Iris pigment epithelial cell (primary cell): ENCODE measurements at regions not wholly inside any gene's neighbourhood (a gene's known extent, or its start where the extent isn't known, plus 50 kb on each side); places are given as distances from the start of the nearest gene placed in this dataset.
A peak's percentile ranks its signal among the peaks of the same experiment; 100 is the strongest.
"Not testable (repeated sequence)": the region's sequence is repeated elsewhere in the genome, so short reads cannot be mapped to it uniquely, and the experiment has no call there.

Source experiments
- DNase-seq: peaks from one replicate; pipeline ENCODE4 v3.0.0-alpha.2; 2011; ENCODE audit warnings: low read depth

DNA sequence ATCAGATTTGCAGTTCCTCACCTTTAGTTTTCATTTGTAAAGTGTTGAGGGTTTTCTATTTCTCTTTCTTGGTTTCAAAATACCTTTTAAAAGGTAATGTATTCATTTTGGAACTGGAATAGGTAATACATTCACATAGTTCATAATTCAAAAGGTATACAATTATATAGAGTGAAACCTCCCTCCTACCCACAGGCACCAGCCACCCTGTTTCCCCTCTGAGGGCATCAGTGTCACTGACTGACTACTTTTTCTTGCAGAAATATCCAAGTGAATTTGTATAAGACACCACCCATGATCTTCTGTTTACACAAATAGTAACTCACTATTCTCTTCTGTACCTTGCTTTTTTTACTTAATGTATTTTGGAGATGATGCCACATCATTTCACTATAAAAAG, 139.6 kb upstream of the EGLN3 start:
- DNase-seq, result no peak

DNA sequence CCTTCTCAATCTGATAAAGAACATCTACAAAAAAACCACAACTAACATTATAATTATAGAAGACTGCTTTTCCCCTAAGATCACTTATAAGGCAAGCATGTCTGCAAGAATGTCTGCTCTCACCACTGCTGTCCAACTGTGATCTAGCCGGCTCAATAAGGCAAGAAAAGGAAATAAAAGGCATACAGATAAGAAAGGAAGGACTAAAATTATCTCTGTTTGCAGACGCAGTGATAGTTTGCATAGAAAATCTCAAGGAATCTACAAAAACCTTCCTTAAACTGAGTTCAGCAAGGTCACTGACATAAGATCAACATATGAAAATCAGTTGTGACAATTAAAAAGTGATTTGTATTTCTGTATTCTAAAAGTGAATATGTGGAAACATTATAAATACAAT, 138.0 kb upstream of the EGLN3 start:
- no peak for DNase-seq

DNA sequence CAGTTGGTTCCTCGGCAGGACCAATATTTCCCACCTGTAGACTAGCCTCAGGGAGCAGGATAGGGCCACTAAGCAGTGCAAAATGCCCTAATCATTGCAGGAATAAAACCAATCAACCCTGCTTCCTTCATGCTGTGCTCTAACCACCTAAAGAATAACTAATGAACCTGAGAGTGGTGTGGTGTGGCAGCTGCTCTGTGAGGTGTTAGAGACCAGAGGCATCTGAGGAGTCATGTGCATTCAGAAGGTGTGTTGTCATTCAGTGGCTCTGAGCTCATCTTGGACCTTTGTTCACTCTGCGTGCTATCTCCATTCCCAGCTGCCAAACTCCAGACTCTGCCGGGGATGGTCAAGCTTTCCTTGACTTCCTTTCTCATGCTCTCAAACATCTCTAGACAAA, 136.7 kb upstream of the EGLN3 start:
- no peak for DNase-seq

DNA sequence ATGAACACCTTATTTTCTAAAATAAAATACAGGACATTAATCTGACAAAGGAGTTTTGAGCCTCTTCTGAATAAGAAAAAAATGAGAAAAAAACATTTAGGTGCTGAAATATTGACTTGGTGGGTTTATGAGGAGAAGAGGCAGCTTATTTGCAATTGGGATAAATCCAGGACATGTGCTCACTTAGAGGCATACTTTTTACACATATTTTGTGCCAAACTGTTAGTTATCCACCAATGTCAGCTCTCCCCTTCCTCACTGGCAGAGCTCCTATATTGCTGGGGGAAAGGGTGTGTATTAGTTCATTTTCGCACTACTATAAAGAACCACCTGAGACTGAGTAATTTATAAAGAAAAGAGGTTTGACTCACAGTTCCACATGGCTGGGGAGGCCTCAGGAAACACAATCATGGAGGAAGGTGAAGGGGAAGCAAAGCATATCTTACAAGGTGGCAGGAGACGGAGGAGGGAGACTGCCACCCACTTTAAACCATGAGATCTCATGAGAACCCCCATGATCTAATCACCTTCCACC, 135.4 kb upstream of the EGLN3 start:
- no peak for DNase-seq

DNA sequence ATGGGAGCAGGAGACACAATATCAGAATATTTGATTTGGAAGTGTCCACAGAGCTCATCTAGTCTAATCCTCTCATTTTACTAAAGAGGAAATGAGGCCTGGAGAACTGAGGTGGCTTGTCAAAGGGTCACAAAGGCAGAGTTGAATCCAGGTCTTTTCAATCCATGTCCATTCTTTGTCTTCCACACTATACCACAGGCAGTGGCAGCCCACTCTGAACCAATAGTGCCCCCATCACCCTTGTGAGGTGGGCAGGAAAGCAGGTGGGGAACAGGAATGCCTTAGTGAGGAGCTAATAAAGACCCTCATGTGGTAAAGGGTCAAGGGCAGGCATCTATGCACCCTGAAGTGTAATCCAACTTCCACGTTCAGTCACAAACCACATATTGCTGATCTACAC, 134.8 kb upstream of the EGLN3 start:
- no peak for DNase-seq

DNA sequence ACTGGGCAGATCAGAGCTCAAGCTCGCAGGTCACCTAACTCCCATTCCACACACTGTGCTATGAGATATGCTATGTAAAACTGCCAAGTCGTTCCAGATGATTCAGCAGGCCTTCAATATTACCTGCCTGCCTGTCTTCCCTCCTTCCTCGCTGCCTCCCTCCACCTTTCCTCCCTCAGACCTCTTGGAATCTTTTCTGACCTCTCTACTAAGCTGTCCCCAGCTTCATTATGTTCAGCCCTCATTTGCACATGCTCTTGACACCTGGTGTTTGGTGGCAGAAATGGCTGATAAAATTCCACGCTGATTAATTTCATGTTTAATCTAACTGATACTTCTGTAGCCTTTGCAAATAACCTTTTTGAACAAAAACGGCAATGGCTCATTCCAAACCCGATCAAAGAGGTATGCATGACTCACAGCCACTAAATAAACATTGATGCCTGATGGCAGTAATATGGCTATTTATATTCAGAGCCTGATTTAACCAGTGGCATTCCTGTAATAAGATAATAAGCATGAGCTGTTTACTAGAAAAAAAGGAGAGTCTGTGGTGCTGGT, 130.8 kb upstream of the EGLN3 start:
- peak; percentile 72 for DNase-seq

DNA sequence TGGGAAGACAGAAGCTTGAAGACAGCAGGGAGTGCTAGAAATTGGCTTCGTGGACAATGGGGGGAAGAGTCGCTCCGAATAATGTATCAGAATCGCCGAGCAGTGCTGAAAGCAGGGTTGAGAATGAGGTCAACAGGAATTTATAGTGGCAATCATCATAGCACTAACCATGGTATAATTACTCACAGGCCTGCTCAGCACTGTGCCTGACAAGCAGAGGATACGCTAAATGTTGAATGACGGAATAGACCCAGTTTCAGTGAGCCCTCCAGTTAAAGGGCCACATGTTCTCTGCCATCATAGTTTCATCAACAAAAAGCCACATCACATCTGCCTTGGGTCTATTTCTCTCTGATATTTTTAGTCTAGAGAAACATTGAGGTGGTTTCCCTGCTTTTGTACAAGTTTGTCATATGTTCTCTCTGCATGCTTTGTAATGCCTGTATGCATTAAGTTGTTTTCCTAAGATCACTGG, 130.3 kb upstream of the EGLN3 start:
- DNase-seq, result peak; percentile 43

DNA sequence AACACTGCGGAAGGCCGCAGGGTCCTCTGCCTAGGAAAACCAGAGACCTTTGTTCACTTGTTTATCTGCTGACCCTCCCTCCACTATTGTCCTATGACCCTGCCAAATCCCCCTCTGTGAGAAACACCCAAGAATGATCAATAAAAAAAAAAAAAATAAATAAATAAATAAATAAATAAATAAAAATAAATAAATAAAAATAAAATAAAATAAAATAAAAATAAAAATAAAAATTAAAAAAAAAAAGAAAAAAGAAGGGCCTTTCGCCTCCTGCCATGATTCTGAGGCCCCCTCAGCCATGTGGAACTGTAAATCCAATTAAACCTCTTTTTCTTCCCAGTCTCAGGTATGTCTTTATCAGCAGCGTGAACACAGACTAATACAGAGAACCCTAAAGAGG, 128.8 kb upstream of the EGLN3 start:
- not testable (repeated sequence) for DNase-seq

DNA sequence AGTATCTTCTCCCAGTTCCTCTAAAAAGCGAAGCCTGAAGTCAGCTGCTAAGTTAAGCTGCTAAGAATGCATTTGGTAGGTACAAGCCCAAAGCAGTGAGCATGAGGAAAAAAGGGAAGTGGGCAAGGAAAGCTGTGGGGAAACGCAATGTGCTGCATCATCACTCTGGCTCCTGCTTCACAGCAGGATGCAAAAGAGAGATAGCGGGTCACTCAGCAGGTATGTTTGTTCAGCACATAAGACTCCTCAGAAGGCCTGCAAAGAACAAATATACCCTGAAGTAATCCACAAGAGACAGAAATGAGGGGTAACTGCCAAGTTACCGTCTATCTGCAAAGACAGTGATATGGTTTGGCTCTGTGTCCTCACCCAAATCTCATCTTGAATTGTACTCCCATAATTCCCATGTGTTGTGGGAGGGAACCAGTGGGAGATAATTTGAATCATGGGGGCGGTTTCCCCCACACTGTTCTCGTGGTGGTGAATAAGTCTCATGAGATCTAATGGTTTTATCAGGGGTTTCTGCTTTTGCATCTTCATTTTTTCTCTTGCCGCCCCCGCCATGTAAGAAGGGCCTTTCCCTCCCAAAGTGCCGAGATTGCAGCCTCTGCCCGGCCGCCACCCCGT, 127.4 kb upstream of the EGLN3 start:
- DNase-seq, result peak; percentile 33

DNA sequence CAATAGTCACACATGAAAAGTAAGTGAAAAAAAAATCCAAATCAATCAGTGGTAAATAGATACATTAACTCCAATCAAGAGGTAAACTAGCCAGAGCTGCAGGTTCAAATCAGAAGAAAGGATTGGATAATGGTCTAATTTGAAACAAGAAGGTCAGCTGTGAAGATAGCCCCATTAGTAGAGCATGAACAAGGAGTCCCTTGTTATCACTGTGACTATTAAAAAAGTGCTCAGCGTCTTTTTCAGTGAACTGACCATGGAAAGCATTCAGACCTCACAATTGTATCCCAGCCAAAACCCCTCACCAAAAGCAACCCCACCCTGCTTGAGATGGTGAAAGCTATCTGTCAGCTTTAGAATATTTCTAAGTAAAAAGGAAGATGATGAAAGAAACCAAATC, 125.0 kb upstream of the EGLN3 start:
- DNase-seq, result no peak

DNA sequence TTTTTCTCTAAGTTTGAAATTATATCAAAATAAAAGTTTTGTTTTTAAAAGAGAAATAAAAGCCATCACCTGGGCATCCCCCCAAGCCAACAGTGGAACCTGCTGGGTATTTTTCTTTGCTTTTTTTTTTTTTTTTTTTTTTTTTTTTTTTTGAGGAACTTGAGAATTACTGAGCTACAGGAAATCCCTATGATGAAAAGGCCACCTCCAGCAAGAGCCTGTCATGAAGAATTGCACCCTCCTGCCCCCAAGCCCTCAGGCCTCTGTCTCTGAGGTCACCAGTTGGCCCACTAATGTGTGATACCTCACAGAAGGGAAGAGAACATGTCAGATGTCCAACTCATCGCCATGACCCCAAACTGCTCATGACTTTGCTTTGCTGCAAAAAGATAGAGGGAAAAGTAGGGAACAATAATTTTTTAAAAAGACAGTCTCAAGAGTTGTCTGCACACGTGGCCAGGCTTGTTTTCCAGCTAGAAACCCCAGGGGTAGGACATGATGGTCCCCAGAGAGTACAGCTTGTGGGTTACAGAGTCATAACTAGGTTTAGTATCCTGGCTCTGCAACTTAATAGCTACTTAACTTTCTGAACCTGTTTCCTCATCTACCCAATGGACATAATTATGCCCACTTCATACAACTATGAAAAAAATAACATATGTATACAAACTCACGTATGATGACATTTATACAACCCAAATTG, 124.3 kb upstream of the EGLN3 start:
- no peak for DNase-seq

DNA sequence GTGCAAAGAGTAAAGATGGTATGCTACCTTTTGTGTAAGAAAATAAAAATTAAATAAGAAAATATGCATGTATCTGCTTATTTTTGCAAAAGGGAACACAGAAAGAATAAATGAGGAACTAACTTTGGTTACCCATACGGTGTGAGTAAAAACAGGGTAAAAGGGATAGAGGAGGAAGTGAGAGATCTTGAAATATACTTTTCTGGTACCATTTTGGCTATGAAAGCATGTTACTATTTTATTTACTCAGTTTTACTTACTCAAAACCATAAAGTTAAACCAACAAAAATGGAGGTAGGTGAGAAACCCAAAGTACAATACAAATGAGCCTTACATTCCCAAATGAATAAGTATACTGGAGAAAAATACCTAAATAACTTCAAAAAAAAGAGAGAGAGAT, 122.0 kb upstream of the EGLN3 start:
- DNase-seq, result no peak

DNA sequence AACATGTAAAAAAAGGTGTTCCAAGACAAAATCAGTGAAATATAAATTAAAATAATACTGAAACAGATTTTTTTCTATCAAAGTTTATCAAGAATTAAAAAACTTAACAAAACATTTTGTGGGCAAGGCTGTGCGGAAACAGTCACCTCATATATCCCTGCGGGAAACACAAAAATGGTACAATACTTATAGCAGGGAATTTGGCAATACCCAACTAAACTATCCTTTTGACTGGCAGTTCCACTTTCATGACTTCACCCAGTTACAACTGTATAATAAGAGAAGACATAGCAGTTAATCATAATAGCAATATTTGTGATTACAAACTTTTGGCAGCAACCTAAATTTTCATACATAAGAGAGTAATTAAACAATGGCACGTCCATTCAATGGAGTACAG, 121.5 kb upstream of the EGLN3 start:
- DNase-seq, result no peak

DNA sequence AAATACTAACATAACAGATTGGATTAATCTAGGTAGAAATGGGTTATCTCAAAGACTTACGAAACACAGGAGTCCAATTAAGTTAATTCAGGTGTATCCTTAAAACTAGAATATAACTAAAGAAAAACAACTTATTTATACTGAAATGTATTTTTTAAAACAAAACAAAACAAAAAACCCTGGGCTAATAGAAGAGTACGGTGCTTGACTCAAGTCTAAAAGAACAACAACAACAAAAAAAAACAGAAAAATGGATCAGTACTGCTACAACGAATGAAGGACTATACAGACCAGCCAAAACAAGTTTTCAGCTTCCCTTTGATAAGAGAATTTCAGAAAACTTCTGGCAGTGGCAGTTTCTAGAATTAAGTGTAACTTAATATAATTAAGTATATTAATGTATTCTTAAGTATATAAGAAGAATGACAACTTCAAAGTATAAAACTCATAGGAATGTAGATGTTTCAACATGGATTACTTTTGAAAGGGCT, 120.1 kb upstream of the EGLN3 start:
- no peak for DNase-seq

DNA sequence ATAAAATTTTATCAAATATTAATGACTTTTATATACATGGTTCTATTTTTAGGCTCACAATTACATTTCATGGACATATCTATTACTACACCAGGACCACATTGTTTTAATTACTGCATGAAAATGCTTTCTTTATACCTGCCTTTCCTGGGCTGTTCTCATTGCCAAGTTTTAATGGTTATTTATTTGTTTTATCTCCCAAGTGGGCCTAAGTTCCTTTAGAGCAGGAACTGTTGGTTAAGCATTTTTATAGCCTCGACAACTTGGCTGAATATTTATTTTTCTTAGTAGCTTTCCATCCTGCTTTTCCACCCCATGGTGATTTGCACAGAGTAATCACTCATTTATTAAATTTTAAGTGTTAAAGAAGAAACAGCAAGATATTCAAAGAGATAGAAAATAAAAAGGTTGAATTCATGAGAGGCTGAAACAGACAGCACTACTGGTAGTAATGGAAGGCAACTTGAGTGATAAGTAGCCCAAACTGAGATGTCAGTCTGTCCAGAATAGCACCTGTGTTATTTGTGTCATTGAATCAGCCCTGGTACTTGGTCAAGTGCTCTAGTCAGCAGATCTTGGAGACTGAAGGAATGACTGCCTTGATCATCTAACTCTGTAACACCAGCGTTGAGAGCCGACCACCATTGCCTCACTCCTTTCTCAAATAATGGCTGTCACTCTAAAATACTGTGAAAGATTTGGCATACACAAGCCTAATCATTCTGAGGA, 119.1 kb upstream of the EGLN3 start:
- DNase-seq, result no peak

DNA sequence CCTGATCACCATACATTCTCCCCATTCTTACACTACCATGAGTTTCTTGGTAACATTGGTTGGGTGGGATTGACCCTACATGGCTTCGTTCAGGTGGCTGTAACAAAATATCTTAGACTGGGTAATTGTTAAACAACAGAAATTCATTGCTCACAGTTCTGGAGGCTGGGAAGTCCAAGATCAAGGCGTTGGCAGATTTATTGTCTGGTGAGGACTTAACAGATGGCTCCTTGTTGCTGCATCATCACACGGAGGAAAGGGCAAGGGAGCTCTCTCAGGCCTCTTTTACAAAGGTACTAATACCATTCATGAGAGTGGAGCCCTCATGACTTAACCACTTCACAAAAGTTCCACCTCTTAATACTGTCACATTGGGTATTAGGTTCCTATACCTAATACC, 116.7 kb upstream of the EGLN3 start:
- no peak for DNase-seq

DNA sequence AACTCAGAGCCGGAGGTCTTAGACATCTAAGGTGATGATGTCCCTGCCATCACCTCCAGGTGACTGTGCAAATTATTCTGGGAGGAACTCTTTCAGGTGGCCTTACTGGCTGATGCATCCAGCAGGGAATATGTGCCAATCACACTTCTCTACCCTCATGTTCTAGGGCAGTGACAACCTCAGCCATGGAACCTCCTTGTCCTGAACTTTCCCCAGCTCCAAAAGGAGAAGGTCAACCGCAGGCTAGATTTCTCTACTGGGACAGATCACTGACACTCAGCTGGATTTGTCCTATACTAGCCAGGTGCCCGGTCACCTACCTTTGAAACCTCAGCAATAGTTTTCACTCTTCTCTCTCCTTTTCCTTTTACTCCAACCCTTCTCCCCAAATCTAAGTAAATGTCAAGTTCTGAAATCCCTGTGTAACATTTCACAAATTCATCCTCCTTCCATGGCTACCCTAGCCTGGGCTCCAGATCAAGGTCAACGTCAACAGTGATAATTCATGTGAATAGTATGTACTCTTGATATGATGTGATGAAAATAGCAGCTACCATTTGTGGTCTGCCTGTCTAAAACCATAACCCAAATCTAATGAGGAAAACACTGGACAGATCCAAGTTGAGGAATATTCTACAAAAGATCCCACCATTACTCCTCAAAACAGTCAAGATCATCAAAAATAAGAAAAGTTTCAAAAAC, 115.0 kb upstream of the EGLN3 start:
- DNase-seq, result no peak

DNA sequence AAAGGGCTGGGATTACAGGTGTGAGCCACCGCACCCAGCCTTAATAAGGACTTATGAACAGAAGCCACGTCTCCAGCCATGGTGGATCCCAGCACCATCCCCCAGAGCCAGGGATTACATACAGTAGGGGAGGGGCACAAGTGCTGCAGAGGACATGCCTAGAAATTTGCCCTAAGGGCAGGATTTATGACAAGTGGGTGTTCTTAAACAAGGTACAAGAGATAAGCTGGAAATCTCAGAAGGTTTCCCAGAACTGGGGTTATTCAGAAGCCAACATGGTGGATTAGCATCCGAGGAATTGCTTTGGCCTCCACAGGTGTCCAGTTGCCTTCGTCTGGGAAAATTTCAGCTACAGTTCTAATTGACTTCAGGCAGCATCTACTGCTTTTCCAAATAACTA, 114.4 kb upstream of the EGLN3 start:
- DNase-seq, result no peak

DNA sequence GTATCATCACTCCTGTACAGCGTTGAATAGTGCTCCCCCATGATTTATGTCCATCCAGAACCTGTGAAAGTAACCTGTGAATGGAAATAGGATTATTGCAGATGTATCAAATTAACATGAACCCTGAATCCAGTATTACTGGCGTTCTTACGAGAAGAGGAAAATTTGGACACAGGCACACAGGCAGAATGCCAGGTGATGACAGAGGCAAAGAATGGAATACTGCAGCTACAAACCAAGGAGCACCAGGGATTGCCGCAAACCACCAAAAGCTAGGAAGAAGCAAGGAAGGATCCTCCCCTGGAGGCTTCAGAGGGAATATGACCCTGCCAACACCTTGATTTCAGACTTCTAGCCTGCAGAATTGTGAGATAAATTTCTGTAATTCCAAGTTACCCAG, 113.5 kb upstream of the EGLN3 start:
- no peak for DNase-seq

DNA sequence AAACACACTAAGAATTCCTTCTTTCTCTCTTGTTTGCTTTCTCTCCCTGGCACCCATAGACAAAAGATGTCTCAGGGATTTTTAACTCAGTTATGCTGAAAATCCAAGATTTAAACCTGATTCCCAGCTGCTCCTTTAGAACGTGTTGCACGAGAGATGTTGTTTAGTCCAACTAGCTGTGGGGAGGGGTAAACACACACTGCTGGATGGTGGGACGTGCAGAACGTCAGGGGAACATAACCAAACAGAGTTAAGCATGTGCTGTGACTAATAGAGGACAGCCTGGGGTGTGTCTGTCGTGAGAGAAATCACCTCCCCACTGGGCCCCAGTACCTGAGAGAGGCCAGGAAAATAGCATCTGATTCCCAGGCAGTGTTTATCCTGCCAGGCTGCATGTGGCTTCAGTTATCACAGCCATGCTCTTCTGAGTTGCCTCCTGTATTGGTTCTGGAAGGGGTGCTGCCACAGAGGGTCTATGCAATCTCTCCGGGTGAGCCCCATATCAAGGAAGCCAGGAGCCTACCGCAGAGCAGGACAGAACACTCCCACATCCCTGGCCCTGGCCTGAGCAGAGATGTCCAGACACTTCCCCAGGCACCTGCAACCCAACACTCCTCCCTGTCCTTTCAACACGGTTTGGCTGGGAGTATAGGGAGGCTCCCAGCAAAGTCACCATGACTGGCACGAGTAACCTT, 112.7 kb upstream of the EGLN3 start:
- DNase-seq, result no peak

DNA sequence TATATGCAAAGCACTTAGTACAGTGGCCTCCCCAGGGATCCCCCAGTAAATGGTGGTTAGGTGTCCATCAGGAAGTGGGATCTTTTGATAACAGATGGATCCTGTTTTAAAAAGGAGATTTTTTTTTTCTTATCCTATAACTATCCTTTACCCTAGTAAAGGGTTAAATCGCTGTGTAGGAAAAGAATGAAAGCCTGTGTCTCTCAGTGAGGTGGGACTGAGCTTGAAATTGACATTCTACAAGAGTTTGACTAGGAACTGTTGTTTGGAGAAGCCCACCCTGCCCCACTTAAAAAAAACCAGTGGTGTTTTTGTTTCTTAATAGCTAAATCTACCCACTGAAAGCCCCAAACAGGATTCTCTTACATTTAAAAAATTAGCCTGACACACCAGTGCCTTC, 112.2 kb upstream of the EGLN3 start:
- no peak for DNase-seq
